ENCODE measurements at regions not wholly inside any gene's neighbourhood (a gene's known extent, or its start where the extent isn't known, plus 50 kb on each side); places are given as distances from the start of the nearest gene placed in this dataset.

DNA sequence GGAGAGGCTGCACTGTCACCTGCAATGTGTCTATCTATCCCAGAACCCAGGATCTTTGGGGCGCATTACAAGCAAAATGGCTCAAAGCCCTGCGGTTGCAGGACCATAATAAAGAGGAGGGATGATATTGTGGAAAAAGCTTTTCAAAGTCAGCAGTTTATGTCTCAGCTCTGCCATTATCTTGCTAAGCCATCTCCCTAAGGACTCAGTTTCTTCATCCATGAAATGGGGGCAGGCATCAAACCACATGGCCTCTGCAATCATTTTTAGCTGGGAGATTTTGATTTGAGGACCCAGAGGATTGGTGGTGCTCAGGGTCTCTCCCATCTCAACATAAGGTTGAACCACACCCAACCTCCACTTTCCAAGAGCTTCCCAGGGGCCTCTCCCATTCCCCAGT lies 513.8 kb downstream of the MIAT start:
- DNase-seq (ENCODE audit: low read depth), result no peak

GRCh38 chr22:27173530-27173929 lies 516.1 kb downstream of the MIAT start:
- no peak for DNase-seq (ENCODE audit: low read depth)

- DNase-seq (ENCODE audit: low read depth), result no peak
Measured at GRCh38 chr22:27175021-27175838, 517.8 kb downstream of the MIAT start.

DNA sequence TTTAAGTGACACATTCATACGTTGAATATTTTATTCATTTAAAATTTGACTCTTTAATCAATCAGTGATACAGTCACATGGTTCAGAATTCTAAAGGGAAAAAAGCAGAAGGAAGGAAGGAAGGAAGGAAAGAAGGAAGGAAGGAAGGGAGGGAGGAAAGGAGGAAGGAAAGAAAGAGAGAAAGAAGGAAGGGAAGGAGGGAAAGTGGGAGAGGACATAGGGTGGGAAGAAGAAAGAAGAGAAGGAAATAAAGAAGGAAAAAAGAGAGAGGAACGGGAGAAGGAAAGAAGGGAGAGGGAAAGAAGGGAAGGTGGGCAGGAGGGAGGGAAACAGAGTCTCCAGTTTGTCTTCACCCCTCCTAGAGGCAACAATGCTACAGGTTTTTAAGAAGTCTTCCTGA lies 518.6 kb downstream of the MIAT start:
- no peak for DNase-seq (ENCODE audit: low read depth)

DNA sequence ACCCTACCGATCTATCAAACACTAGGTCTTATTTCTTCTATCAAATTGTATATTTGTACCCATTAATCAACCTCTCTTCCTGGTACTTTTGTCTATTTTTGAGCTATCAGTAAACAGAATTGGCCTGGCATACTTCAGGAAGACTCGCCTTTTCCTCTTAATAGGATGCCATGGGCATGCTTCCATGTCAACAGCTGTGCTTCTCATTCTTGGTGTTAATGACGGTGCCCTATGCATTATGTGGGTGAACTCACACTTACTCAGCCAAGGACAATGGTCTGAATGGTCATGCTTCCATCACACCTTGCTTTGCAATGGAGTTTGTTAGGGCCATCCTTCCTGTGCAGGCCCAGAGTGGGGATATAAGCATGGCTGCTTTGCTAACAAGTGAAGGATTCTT lies 521.8 kb downstream of the MIAT start:
- no peak for DNase-seq (ENCODE audit: low read depth)

DNA sequence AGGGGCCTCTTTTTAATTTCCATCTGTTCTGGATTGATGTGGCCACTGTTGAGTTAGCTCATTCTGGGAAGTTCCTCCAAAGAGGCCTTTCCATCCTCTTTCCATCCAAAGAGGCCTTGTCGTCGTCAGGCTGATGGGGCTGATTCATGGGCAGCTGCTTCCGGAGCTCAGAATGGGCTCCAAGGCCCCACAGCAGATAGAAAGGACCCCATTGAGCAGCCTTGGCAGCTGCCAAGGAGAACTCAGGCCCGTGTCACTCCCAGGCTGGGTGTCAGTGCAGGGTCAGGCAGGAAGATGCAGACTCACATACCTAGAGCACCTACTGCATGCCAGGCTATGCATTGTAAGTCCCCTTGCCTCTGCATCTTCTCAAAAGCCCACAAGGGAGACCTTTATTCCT lies 524.1 kb downstream of the MIAT start:
- no peak for DNase-seq (ENCODE audit: low read depth)

GRCh38 chr22:27183474-27183873 lies 526.1 kb downstream of the MIAT start:
- DNase-seq (ENCODE audit: low read depth), result no peak

DNA sequence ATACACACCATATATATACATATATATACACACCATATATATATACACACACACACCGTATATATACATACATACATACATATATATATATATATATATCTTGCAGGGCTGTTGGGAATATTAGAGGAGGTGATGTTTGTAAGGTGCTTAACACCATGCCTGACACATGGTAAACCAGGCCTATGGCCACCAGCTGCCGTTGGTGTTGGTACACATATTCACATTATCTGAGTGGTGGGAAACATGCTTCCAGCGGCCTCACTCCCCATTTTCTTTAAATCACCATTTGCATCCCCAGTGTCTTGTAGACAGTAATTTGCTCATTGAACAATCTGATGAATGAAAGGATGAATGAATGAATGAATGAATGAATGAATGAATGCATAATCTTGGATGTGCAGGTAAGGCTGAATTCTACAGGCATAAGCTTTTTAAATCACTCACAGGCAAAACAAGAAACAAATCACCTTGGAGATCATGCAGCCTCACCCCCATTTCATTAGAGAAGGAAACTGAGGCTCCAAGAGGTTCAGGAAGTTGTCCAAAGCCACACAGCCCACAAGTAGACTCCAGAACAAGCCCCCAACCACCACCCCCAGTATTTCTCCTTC lies 527.8 kb downstream of the MIAT start:
- DNase-seq (ENCODE audit: low read depth), result no peak

- DNase-seq (ENCODE audit: low read depth), result no peak
Measured at GRCh38 chr22:27185760-27186302, 528.4 kb downstream of the MIAT start.

DNA sequence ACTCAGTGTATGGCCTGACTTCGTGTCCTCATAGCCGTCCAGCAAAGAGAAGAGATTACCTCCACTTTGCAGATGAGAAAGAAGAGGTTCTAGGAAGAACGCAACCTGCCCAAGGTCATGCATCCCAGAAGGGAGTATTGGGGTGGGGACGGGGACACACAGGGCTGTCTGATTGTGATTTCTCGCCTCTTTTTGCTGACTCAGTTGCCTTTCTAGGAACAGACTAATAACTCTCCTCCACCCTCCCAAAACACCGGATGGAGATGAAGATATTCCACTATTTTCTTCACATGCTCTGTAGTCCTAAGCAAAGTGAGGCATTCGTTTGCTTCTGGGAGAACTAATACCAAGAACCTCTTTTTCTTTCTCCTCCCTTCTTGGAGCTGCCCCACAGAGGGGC lies 529.3 kb downstream of the MIAT start:
- DNase-seq (ENCODE audit: low read depth), result no peak

DNA sequence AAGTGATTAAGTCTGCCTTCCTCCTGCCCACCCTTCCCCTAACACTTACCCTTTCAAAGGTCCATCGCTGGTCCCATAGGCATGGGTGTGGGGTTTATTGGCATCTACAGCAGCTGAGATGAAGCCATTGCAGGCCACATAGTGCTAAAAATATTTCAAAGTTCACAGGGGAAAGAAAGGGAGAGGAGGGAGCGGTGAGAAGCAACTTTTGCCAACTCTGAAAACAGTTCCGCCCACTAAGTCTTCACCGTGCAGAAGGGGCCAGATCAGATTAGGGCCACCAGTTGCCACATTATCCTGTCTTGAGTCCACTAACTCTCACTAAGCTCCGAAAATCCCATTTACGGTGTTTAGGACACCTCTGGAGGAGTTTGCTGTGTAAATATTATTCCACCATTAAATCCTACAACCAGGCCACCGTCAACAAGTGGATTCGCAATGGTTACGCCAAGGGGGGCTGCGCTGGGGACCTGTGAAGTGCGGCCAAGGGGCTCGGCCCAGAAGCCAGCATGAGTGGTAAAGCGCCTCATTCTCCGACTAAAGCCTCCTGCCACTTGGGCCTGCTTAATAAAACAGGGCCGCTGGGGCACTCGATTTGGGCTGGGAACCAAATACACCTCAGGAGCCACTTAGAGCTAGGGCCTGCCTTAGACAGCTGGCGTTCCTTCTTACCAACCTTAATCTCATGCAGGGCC lies 534.9 kb downstream of the MIAT start:
- DNase-seq (ENCODE audit: low read depth), result no peak

DNA sequence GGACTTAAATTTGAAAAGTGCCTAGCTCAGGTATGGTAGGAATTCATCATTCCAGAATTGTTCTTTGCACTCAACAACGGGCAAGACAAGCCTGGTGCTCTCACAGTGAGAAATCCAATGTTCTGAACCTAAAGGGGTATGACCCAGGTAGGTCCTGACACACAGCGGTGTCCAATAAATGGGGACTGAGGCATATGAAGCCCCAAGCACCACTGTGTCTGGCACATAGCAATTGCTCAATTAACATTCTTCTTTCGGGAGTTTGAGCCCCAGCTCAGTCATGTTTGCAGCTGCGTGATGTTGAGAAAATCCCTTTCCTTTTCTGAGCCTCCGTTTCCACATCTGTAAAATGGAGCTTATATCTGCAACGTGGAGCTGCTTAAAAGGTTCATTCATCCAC lies 535.8 kb downstream of the MIAT start:
- DNase-seq (ENCODE audit: low read depth), result no peak

DNA sequence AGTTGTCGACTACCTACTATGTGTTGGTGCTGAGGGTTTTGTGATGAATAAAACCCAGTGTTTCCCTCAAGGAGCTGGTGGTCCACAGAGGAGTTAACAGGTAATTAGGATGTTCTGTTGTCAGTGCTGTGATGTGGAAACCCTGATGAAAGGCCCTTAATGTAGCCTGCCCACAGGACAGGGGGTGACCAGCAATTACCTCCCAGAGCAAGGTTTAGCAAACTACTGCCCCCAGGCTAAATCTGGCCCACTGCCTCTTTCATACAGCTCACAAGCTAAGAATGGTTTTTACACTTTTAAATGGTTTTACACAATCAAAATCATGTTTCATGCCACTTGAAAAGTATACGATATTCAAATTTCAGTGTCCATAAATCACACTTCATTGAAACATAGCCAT lies 536.2 kb downstream of the MIAT start:
- no peak for DNase-seq (ENCODE audit: low read depth)

GRCh38 chr22:27194096-27194748 lies 536.8 kb downstream of the MIAT start:
- no peak for DNase-seq (ENCODE audit: low read depth)

DNA sequence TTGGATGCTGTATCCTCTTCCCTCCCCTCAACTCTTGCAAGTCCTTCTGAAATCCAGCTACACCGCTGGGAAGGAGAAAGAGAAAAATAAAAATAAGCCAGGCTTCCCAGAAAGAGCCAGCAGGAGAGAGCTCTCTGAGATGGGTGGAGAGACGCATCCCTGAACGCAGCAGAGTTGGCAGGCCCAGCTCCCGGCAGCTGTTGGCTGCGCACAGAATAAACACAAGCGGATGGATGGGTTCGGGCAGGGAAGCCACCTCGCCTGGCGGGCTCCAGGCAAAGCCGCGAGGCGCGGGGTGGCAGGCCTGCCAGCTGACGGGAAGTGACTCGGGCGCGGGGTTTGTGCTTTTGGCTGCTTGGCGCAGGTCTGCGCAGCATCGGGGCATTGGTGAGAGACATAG lies 537.7 kb downstream of the MIAT start:
- DNase-seq (ENCODE audit: low read depth), result no peak

DNA sequence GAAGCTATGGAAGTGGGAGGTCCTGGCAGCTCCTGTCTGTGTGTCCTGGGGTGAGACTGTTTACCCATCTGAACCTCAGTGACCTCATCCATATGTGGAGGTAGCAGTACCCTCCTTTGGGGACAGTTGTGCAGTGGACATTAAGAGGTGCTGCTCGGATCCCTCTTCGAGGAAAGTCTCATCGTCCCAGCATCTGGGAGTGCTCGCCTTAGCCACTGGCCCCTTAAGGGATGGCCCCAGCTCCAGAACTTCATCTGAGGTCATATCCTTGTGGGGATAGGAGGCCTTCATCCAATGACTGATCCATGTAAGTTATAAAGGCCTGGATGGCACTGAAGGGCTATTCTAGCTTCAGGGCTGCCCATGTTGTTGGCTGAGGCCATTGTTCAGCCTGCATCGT lies 538.1 kb downstream of the MIAT start:
- DNase-seq (ENCODE audit: low read depth), result no peak

DNA sequence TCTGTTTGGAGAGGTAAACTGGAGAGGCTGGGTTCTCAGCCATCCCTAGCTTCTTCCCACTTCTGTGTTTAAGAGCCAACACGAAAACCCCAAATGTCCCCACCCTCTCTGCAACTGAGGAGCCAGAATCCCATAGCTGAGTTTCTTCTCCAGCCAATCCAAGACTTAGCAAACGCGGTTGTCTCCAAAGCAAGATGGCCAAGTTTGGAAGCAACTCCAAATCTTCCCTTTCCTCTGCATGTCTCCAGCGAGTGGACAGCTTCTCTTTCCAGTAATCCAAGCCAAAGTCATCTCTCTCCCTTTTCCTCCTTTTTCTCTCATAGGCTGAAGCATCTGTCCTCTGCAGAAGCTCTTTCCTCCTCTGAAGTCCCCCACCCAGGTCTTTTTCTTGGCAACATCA lies 539.2 kb downstream of the MIAT start:
- DNase-seq (ENCODE audit: low read depth), result no peak

DNA sequence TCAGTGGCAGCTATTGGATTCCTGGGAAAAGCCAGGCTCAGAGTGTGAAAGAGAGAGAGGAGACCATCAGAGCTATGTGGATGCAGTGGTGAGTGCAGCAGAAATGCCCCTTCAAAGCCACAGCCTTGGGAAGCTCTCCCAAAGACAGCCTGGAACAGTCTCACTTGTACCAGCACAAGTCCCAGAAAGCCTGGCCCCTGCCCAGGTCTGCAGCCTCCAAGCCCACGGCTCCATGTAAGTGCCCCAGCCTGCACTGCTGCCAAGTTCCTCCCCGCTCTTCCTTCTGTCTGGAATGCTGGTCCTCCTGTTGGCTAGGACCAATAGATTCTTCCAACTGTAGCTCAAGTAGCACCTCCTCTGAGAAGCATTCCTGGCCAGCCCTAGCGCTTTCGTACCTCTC lies 539.7 kb downstream of the MIAT start:
- DNase-seq (ENCODE audit: low read depth), result no peak

DNA sequence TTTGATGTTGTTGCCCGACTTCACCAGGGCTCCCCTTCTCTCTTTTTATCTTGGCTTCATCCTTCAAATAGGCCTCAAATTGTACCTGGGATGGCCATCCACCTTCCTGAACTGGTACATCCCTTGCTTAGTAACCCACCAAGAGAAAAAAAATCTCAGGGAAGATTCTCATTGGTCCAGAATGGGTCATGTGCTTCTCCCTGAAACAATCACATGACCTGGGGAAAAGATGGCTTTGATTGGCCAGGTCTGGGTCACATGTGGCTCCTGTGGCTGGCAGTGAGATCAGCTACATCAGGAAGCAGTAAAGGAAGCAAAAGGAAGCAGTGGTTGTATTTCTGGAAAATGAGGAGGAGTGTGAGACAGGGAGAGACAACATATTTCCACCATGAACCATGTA lies 540.2 kb downstream of the MIAT start:
- no peak for DNase-seq (ENCODE audit: low read depth)

DNA sequence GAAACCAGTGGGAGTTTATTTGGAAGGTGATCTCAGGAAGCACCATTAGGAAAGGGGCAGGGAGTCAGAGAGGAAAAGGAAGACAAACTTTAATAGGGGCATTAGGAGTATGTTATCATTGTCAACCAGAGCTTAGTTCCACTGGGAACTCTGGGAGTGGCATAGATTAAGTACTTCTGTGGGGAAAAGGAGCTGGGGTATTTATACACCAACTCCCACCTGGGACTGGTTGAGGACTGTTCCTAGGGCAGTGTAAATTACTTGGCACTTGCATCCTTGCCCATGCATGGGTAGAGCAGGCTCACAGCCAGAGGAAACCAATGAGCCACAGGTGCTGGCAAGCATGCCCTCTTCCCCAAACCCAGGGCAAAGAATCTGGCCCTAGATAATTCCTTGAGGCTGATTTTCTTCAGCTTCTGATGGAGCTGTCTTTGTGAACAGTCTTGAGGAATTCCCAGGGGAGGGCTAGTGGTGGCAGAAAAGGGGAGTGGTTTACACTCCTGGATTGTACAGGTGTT lies 541.2 kb downstream of the MIAT start:
- no peak for DNase-seq (ENCODE audit: low read depth)

DNA sequence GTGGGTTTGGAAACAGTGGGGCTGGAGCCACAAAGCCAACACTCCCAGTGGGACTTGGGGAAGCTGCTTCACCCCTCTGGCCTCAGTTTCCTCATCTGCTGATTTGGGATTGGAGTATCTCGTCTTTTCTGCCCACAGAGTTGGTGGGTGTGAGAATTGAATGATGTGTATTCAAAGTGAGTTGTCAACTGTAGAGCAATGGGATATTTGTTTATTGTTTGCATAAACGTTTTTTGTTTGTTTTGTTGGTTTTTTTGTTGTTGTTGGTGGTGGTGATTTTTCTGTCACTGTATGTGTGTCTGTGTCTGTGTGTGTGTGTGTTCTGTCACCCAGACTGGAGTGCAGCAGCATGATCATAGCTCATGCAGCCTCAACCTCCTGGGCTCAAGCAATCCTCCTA lies 542.0 kb downstream of the MIAT start:
- DNase-seq (ENCODE audit: low read depth), result no peak

GRCh38 chr22:27201276-27201675 lies 543.9 kb downstream of the MIAT start:
- DNase-seq (ENCODE audit: low read depth), result no peak

Measured in Daoy (cell line).